HepG2 (cell line): ENCODE measurements at regions not wholly inside any gene's neighbourhood (a gene's known extent, or its start where the extent isn't known, plus 50 kb on each side); places are given as distances from the start of the nearest gene placed in this dataset.

ENCODE experiments used
- CHD2 ChIP-seq: IDR thresholded peaks from 2 replicates; pipeline ENCODE4 v1.6.1; 2011; ENCODE audit warnings: low read depth, low read length, improper control_type of control experiment
- NFE2L2 ChIP-seq: fragments of 150-350 bp; IDR thresholded peaks from 2 replicates; pipeline ENCODE4 v1.6.1; 2014; ENCODE audit warnings: low read length

- no peak for TF ChIP-seq CHD2
- no peak for TF ChIP-seq NFE2L2
These were observed 264.4 kb downstream of the EFCAB11 start for GRCh38 chr14:89690139-89690538.
